K562 (cell line): ENCODE measurements at regions not wholly inside any gene's neighbourhood (a gene's known extent, or its start where the extent isn't known, plus 50 kb on each side); places are given as distances from the start of the nearest gene placed in this dataset.

Experiments
- ARID3B ChIP-seq: fragments of 250-450 bp; sonication (Bioruptor Pico); IDR thresholded peaks from 2 replicates; pipeline ENCODE4 v1.4.0; 2020; ENCODE audit warnings: borderline replicate concordance
- GABPB1 ChIP-seq: sonication (generic); formaldehyde crosslinking; IDR thresholded peaks from 2 replicates; pipeline ENCODE4 v1.8.0; 2022; ENCODE audit warnings: mild to moderate bottlenecking, missing genetic modification reagents
- HEY1 ChIP-seq: fragments of 250-450 bp; sonication (Bioruptor Pico); IDR thresholded peaks from 2 replicates; pipeline ENCODE4 v1.5.0; 2020; ENCODE audit warnings: mild to moderate bottlenecking, moderate library complexity, borderline replicate concordance
- SIN3A ChIP-seq, 2 experiments: fragments of 150-350 bp in 1 of 2; IDR thresholded peaks; 2 replicates each; pipeline ENCODE4 v1.6.1; 2011 to 2016; ENCODE audit warnings: borderline replicate concordance in 2 of 2, low read depth in 2 of 2, low read length in 2 of 2, mild to moderate bottlenecking in 2 of 2, moderate library complexity in 2 of 2; ENCODE audit not compliant: control insufficient read depth in 1 of 2
- SP1 ChIP-seq: sonication (generic); formaldehyde crosslinking; IDR thresholded peaks from 2 replicates; pipeline ENCODE4 v1.8.1; 2022; ENCODE audit warnings: mild to moderate bottlenecking, missing genetic modification reagents
- TARDBP ChIP-seq: fragments of 450-650 bp; IDR thresholded peaks from 2 replicates; pipeline ENCODE4 v1.6.1; 2016
- USF2 ChIP-seq: sonication (generic); formaldehyde crosslinking; IDR thresholded peaks from 2 replicates; pipeline ENCODE4 v1.5.0; 2020; ENCODE audit warnings: missing genetic modification reagents
- TF ChIP-seq, protein P1 (sequence below), 3 experiments: IDR thresholded peaks in 2 of 3; conservative IDR thresholded peaks in 1 of 3; 2 replicates each; pipeline ENCODE4 v1.5.1; 2011 to 2012; ENCODE audit warnings: low read length in 3 of 3, mild to moderate bottlenecking in 3 of 3, control low read depth in 2 of 3, improper control_type of control experiment in 1 of 3, inconsistent platforms in 1 of 3, low read depth in 1 of 3, mixed read lengths in 1 of 3, moderate library complexity in 1 of 3; ENCODE audit not compliant: insufficient read depth in 2 of 3
- TF ChIP-seq, protein P2 (sequence below): fragments of 450-650 bp; conservative IDR thresholded peaks from 2 replicates; pipeline ENCODE4 v1.6.1; 2016; ENCODE audit warnings: missing genetic modification characterization, low read depth, mild to moderate bottlenecking, control low read depth, missing compliant biosample characterization
- TF ChIP-seq, protein P3 (sequence below): IDR thresholded peaks from 2 replicates; pipeline ENCODE4 v1.6.1; 2012; ENCODE audit warnings: low read depth, low read length, improper control_type of control experiment, borderline replicate concordance

GRCh38 chr12:92639017-92639416 lies 63.8 kb upstream of the PLEKHG7 start:
- TF ChIP-seq SP1 (CRISPR knock-in tag) (no peak), USF2 (no peak), ARID3B (no peak), SIN3A (IDR thresholded peaks at IDR 0.05; ENCODE audit: borderline replicate concordance in 2 of 2, control insufficient read depth in 1 of 2, low read depth in 2 of 2, low read length in 2 of 2) (no peak), TARDBP (no peak), GABPB1 (CRISPR knock-in tag) (no peak), HEY1 (no peak)
- TF ChIP-seq, protein P1, sequence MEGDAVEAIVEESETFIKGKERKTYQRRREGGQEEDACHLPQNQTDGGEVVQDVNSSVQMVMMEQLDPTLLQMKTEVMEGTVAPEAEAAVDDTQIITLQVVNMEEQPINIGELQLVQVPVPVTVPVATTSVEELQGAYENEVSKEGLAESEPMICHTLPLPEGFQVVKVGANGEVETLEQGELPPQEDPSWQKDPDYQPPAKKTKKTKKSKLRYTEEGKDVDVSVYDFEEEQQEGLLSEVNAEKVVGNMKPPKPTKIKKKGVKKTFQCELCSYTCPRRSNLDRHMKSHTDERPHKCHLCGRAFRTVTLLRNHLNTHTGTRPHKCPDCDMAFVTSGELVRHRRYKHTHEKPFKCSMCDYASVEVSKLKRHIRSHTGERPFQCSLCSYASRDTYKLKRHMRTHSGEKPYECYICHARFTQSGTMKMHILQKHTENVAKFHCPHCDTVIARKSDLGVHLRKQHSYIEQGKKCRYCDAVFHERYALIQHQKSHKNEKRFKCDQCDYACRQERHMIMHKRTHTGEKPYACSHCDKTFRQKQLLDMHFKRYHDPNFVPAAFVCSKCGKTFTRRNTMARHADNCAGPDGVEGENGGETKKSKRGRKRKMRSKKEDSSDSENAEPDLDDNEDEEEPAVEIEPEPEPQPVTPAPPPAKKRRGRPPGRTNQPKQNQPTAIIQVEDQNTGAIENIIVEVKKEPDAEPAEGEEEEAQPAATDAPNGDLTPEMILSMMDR (IDR thresholded peaks at IDR 0.05 in 2 of 3, conservative IDR thresholded peaks at IDR 0.05 in 1 of 3; ENCODE audit: insufficient read depth in 2 of 3, low read depth in 1 of 3, low read length in 3 of 3): no peak
- TF ChIP-seq, protein P2, sequence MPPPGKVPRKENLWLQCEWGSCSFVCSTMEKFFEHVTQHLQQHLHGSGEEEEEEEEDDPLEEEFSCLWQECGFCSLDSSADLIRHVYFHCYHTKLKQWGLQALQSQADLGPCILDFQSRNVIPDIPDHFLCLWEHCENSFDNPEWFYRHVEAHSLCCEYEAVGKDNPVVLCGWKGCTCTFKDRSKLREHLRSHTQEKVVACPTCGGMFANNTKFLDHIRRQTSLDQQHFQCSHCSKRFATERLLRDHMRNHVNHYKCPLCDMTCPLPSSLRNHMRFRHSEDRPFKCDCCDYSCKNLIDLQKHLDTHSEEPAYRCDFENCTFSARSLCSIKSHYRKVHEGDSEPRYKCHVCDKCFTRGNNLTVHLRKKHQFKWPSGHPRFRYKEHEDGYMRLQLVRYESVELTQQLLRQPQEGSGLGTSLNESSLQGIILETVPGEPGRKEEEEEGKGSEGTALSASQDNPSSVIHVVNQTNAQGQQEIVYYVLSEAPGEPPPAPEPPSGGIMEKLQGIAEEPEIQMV (tag): no peak
- TF ChIP-seq, protein P3, sequence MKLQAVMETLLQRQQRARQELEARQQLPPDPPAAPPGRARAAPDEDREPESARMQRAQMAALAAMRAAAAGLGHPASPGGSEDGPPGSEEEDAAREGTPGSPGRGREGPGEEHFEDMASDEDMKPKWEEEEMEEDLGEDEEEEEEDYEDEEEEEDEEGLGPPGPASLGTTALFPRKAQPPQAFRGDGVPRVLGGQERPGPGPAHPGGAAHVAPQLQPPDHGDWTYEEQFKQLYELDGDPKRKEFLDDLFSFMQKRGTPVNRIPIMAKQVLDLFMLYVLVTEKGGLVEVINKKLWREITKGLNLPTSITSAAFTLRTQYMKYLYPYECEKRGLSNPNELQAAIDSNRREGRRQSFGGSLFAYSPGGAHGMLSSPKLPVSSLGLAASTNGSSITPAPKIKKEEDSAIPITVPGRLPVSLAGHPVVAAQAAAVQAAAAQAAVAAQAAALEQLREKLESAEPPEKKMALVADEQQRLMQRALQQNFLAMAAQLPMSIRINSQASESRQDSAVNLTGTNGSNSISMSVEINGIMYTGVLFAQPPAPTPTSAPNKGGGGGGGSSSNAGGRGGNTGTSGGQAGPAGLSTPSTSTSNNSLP: no peak
